ENCODE measurements at regions not wholly inside any gene's neighbourhood (a gene's known extent, or its start where the extent isn't known, plus 50 kb on each side); places are given as distances from the start of the nearest gene placed in this dataset.

- TF ChIP-seq CTCF (IDR thresholded peaks at IDR 0.05) (no peak), POLR2A (IDR thresholded peaks at IDR 0.05) (no peak)
Measured at GRCh38 chr10:120069700-120070099, 177.2 kb downstream of the SEC23IP start.

Data from right lobe of liver (tissue), 4 donors.